ENCODE measurements at regions not wholly inside any gene's neighbourhood (a gene's known extent, or its start where the extent isn't known, plus 50 kb on each side); places are given as distances from the start of the nearest gene placed in this dataset.
"Not testable (repeated sequence)": the region's sequence is repeated elsewhere in the genome, so short reads cannot be mapped to it uniquely, and the experiment has no call there.

DNA sequence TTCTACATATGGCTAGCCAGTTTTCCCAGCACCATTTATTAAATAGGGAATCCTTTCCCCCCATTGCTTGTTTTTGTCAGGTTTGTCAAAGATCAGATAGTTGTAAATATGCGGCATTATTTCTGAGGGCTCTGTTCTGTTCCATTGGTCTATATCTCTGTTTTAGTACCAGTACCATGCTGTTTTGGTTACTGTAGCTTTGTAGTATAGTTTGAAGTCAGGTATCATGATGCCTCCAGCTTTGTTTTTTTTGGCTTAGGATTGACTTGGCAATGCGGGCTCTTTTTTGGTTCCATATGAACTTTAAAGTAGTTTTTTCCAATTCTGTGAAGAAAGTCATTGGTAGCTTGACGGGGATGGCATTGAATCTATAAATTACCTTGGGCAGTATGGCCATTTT is 60.0 kb upstream of the GPC3 start:
- not testable (repeated sequence) for DNase-seq

DNA sequence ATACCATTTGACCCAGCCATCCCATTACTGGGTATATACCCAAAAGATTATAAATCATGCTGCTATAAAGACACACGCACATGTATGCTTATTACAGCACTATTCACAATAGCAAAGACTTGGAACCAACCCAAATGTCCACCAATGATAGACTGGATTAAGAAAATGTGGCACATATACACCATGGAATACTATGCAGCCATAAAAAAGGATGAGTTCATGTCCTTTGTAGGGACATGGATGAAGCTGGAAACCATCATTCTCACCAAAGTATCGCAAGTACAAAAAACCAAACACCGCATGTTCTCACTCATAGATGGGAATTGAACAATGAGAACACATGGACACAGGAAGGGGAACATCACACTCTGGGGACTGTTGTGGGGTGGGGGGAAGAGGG is 81.7 kb upstream of the GPC3 start:
- DNase-seq: not testable (repeated sequence)

DNA sequence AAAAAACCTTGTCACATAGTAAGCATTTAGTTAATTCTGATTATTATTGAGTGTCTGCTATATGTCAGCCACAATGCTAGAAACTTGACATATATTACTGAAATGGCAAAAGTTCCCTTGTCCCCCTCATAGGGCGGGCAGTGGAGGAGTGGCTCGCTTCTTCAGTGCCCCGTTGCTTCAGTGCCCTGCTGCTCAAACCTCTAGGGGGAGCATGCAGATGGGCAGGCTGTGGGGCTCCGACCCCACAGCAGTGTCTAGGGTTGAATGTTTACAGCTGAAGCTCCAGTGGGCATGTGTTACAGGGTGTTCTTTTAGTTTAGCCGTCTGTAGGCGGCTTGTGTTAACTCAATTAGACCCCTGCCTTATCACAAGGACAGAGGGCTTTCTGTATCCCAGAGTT is 86.5 kb upstream of the GPC3 start:
- DNase-seq: not testable (repeated sequence)

DNA sequence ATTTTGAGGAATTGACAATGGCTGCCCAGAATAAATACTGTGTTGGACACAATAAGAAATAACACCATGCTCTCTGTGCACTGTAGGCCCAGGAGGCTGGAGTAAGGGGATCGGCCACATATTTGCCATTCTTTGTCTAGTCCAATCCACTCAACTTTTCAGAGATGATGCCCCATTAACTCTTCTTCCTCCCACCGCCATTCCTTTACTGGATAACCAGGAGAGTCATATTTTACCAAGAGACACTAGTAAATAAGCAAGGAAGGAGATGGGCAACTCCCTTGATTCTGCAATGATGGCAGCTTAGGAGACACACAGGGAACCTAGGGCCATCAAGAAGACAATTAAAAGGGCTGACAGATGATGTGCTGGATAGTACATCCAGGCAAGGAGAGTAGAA is 87.9 kb upstream of the GPC3 start:
- DNase-seq: no peak

DNA sequence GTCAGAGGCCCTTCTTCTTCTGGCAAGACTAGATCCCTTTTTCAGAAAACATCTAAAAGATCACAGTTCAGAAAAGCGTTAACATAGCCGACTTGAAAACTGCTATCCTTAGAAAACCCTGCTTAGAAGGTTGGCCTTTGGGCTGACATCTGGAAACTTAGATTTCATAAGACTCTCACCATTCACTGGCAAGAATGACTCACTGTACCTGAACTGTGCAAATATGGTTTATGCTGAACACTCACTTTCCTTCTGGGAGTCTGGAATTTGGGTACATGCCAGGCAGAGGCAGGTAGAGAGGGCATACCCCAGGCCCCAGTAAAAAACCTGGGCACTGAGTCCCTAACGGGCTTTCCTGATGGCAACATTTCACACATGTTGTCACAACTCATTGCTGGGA is 88.8 kb upstream of the GPC3 start:
- DNase-seq: no peak

DNA sequence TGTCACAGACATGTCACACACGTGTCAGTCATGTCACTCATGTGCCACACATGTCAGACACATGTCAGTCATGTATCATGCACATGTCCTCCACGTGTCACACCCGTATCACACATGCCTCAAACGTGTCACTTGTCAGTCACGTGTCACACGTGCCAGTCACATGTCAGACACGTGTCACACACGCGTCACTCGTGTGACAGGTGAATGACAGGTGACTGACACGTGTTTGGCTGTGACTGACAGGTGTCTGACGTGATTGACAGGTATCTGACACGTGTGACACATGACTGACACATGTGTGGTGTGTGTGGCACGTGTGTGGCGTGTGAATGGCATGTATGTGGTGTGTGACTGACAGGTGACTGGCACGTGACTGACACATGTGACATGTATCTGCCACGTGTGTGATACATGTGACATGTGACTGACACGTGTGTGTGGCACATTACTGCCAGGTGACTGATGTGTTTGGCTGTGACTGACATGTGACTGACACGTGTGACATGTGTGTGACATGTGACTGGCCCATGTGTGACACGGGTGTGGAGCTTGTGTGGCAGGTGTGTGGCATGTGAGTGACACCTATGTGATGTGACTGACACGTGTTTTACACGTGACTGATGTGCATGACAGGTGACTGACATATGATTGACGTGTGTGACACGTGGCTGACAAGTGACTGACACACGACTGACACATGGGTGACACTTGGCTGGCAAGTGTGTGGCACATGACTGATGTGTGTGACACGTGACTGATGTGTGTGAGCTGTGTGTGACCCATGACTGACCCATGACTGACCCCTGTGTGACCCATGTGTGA is 90.7 kb upstream of the GPC3 start:
- DNase-seq: no peak

DNA sequence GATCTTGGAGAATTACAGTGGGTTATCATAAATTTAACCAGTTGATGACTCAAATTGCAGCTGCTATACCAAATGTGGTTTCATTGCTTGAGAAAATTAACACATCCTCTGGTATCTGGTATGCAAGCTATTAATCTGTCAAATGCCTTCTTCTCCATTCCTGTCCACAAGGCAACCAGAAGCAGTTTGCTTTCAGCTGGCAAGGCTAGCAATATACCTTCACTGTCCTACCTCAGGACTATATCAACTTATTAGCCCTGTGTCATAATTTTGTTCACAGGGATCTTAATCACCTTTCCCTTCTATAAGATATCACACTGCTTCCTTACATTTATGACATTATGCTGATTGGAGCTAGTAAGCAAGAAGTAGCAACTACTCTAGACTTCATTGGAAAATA is 110.0 kb upstream of the GPC3 start:
- DNase-seq: no peak

DNA sequence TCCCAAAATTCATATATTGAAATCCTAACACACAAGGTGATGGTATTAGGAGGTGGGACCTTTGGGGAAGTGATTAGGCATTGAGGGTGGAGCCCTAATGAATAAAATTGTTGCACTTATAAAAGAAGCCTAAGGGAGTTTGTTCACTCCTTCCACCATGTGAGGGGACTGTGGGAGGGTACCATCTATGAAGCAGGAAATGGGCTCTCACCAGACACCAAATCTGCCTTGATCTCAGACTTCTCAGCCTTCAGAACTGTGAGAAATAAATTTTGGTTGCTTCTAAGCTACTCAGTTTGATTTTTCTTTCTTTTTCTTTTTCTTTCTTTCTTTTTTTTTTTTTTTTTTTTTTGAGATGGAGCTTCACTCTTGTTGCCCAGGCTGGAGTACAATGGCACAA is 116.2 kb upstream of the GPC3 start:
- no peak for DNase-seq

DNA sequence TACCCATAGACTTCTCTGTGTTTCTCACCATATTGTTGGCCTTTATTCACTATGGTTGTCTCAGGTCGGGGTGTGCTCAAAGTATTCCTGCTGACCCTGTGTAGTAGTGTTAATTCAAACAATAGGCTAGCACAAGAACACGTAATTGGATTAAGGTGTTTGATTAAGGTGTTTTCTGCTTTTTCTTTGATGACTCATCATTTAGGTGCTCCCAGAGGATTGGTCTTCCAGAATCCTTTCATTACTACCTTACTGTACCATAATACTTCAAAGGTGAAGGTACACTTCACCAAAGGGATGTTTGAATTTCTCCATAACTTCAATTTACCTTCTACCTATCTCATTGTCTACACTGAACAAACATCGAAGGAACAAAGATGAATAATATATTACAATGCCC is 121.7 kb upstream of the CCDC160 start:
- no peak for DNase-seq

DNA sequence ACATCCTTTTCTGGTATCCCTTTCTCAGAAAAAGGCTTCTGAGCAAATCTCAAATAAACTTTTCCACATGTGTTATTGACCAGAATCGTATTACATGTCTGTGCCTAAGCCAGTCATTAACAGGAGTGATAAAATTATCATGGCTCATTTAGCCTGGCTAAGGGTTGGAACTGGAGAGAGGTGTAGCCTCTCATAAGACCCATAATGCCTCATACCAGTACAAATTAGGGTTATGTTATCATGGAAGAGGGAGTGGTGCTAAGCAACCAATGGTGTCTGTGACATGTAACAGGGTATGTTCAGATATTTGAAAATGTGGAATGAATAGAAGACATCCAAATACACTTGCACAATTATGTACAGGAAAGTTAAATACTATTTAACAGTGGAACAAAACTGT is 99.6 kb upstream of the CCDC160 start:
- no peak for DNase-seq

DNA sequence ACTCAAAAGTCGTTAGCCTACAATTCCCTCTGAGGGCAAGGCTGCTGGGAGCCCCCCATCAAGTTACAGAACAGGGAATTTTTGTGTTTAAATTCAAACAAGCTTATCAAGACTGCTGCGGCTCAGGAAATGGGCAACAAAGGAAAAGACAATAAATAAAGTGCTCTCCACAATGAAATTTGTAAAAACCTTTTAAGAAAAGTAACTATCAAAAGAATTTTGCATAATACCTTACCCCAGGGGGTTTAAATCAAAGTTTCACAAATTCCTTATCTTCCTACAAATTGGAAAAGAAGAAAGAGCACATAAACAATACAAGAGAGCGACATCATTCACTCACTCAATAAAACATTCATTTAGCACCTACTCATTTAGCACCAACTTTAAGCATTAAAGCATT is 97.9 kb upstream of the CCDC160 start:
- DNase-seq: no peak

DNA sequence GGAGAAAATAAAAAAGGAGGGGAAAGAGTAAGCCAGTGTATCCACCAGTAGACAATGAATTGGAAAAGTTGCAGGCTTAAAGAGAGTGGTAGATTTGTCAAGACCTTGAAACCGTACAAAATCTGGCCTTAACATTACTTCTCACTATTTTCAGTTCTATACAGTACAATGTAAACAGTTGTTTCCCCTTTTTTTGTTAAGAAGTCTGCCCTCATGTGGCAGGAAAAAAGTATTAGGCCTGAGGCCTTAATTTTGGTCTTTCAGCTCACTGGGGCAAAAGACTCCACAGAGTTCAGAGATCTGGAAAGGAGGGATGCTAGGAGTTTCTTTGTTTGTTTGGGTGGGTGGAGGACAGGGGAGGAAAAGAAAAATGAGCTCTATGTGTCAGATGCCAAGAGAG is 92.8 kb upstream of the CCDC160 start:
- DNase-seq: no peak

DNA sequence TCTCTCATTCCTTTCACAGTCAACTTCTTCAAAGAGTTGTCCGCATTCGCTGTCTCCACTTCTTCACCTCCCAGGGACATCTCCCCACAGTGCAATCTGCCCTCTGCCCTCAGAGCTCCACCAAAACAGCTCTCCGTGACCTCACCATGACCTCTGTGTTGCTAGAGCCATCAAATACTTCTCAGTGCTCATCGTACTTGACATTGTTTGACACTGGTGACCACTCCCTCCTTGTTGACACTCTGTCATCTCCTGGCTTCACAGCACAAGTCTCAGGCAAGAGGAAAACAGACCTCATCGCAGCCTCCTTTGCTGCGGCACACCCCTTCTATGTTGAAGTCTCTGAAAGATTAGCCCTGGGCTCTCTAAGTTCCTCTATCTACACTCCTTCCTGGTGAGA is 90.5 kb upstream of the CCDC160 start:
- DNase-seq: no peak

DNA sequence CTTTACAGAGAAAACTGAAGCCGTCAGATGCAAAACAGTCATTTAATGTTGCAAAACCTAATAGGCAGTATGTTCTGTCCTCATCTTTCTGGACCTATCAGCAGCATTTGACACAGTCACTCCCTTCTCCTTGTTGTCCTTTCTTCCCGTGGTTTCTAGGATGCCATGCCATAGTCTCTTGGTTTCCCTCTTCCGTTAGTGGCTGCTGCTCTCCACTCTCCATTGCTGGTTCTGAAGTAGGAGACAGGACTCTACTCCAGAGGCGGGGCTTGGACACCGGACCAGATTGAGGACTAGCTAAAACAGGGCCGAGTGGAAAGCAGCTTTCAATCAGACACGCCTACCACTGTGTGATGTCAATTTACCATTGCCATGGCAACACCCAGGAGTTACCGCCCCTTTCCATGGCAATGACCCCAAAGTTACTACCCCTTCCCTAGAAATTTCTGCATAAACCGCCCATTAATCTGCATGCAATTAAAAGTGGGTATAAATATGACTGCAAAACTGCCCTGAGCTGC is 88.8 kb upstream of the CCDC160 start:
- no peak for DNase-seq

DNA sequence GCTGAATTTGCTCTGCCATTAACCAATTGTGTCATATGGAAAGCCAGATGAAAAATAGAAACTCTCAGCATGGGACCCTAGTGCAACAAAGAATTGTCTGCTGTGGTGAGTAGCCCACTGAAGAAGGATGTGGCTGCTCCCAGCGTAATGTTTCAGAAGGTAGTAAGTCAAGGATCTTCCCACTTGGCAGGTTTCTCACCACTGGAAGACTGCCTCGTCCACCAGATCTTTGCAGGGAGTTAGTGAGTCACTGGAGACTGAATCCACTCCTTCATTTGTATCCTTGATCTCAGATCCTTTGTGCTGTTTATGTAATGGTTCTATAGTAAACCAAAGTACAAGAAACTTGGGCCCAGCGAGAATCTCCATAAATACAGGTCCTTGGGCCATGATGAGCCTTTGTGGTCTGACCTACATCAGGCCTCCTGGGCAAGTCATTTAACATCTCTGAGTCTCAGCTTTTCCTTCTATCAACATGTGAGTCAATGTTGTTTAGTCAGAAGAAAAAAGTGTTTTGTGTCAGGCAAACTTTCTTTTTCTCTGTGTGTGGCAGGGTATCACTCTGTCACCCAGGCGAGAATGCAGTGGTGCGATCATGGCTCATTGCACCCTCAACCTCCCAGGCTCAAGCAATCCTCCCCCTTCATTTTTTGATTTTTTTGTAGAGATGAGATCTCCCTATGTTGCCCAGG is 78.0 kb upstream of the CCDC160 start:
- DNase-seq: no peak

DNA sequence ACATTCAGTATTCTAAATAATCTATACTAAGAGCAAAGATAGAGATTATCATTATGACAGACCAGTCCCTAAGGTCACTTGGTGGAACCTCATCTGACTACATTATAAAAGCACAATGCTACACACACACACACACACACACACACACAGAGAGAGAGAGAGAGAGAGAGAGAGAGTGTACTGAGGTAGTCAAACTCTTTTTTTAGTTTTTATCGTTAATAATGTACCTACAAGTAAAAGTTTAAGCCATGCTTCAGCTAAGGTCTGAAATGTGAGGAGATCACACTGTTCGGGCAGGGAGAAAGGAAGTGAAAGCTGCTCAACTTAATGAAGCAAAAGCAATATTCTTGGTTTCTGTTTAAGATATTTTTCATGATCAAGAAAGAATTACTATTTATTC is 75.8 kb upstream of the CCDC160 start:
- DNase-seq: no peak

DNA sequence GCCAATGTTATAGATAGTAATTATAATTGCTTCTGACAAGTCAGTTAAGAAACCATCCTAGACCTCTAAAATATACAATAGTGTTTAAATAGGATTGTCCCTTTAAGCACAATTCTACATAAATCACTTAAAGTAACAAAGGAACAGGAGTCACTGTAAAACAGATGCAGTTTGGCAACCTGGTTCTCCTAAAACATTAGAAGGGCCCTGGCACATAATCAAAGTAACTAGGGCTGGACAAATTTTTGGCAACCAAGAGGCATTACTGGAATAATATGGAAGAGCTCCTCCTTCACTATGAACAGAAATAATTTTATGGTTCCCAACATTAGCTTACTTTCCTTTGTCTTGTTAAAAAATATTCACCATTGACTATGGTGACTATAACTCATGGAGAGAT is 75.0 kb upstream of the CCDC160 start:
- DNase-seq: no peak

DNA sequence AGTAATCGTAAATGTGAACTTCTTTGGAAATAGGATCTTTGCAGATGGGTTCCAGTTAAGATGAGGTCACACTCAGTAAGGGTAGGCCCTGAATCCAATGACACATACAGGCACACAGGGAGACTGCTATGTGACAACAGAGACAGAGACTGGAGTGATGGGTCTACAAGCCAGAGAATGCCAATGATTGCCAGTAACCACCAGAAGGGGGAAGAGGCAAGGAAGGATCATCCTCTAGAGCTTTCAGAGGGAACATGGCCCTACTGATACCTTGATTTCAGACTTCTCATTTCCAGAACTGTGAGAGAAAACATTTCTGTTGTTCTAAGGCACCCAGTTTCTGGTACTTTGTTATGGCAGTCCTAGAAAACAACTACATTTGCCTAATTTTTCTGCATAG is 73.1 kb upstream of the CCDC160 start:
- DNase-seq: no peak

DNA sequence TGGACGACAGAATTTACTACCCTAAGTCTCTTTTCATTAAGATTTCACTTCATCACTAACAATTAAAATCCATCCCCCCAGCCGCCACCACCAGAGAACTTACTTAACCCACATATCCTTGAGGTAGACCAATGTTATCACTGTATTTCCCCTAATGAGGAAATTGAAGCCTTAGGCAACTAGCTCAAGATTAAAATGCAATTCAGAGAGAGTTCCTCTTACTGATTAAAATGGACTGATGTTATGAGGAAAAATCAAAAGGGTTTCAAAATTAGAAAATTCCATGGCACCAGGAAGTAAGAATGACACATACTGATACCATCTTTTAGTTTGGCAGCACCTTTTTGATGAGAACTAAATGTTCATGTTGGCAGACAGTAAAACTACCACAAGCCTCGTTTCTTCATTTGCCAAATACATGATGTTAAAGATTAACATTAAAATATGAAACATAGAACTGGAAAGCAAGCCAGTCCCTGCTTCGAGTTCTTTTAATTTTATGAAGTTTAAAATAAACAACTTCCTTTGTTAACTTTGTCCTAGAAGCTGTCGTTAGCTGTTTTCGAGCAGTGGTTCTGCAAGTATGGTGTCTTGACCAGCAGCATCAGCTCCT is 69.3 kb upstream of the CCDC160 start:
- no peak for DNase-seq

DNA sequence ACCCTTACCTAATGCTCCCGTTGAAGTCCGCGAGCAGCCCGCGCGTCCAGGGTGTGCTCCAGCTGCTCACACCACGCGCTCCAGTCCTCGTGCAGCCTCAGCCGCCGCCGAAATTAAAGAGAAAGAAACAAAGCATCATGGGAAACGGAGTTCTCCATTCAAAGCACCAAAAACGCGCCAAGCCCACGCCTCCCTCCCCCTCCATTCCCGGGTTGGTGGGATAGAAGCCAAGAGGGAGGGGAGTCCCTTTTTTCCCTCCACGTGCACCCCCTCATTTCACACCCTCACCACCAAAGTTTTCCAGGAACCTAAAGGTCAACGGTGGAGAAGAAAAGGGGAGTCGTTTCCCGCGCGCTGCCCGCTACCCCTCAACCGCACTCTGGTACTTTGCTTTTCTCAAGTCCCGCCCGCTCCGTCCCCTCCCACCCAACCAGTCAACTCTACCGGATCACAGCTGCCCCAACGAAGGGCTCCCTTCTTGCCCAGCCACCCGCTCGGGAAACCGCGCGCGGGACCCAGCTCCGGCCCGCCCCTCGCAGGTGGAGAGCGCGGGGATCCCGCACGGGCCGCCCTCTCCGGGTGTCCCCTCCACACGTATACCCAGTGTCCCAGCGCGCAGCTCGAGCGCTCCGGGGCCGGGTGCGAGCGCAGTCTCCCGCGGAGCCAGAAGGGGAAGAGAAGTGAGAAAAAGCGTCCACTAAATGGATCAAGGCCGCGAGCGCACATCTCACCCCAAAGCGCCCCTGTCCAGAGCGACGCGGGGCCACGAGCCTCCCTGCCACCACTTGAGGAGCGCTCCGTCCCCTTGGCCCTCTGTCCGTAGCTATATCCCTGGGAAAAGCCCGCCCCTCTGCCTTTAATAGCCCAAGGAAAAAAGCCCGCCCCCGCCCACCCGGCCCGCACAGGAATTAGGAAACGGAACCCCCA is 65.1 kb upstream of the CCDC160 start:
- DNase-seq: peak; percentile 37

DNA sequence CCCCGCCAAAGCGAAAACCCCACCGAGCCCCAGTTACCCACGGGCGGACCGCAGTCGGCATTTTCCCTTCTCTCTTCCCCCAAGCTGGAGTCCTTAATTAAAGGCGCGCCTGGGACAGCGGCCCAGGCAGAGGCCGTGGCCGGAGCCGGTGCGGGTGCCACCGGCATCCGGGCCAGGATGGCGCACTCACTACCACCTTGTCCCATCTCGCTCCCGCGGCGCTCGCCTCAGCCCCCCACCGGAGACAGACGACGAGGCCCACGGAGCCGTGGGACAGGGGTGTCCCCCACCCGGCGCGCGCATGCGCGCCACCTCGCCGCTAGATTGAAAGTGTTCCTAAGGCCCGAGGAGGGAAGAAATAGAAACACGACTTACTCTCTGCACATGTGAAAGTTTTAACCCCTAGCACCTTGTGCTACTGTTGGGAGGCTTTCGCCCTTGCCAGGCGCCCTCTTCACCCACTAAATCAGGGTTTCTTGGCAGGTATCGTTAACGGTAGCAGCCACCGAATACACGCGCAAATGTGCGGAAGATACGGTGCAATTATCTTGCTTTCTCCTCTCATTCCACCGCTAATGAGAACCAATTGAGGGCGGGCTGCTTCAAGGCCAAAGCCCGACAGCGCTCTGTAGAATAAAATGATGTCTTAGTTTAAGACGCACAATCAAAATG is 64.3 kb upstream of the CCDC160 start:
- DNase-seq: peak; percentile 44

DNA sequence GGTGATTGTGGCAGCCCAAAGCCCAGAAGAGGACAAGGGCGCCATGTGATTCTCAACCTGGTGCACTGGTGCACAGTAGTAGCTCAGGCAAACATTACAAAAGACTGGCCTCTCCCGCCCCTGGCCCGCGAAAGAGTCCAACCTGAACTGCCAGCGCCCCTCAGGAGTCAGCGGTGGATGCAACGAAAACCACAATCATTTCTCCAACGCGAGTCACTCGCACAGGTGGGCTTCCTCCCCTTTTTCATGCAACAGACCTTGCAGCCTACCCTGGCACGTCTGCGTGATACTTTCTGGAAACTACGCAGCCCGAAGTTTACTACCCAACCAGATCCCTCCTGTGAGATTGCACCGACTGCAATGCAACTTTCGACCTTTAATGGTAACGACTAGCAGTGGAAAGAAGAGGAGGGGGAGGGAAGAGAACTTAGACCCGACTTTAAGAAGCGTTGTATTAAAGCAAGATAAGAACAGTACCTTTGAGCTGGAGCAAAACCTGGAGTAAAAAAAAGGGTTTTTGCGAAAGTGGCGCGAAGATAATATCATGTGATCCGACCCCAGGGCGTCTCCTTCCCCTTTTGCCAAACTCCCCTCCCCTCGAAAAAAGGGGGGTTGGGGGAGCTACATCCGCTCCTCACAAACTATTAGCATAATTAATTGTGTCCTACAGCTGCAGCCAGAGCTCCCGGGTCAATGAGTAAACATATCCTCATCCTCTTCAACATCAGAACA is 63.3 kb upstream of the CCDC160 start:
- peak; percentile 2 for DNase-seq

Measured in stimulated activated CD4-positive, alpha-beta T cell treated with anti-CD3 and anti-CD28 coated beads, Interleukin-4, amount 100 ng/mL, for 1 hour (primary cell).